Mesothelial cell of epicardium (in vitro differentiated cells): ENCODE measurements at regions not wholly inside any gene's neighbourhood (a gene's known extent, or its start where the extent isn't known, plus 50 kb on each side); places are given as distances from the start of the nearest gene placed in this dataset.

Experiments used
- DNase-seq, 2 experiments: peaks; one replicate each; pipeline ENCODE4 v3.0.0; 2021; ENCODE audit warnings: low spot score in 2 of 2; ENCODE audit not compliant: unreplicated experiment in 2 of 2
- H3K27ac Mint-ChIP-seq: 2 replicates; pipeline ENCODE4 v1.8.0; 2021; ENCODE audit warnings: mixed read lengths
- H3K27me3 Mint-ChIP-seq: 2 replicates; pipeline ENCODE4 v1.8.0; 2021; ENCODE audit warnings: low read depth, mixed read lengths
- H3K36me3 Mint-ChIP-seq: 2 replicates; pipeline ENCODE4 v1.8.0; 2021; ENCODE audit warnings: mixed read lengths
- H3K4me1 Mint-ChIP-seq: 2 replicates; pipeline ENCODE4 v1.8.0; 2021; ENCODE audit warnings: mixed read lengths
- H3K4me3 Mint-ChIP-seq: 2 replicates; pipeline ENCODE4 v1.8.0; 2021; ENCODE audit warnings: mild to moderate bottlenecking, moderate library complexity, mixed read lengths
- H3K9me3 Mint-ChIP-seq: 2 replicates; pipeline ENCODE4 v1.8.0; 2021; ENCODE audit warnings: mixed read lengths
- CTCF ChIP-seq: fragments of 200-600 bp; sonication (generic); IDR thresholded peaks from one replicate; pipeline ENCODE4 v1.5.0; 2021; ENCODE audit warnings: antibody characterized with exemption; ENCODE audit not compliant: unreplicated experiment

- peaks cover 9% of the 10 kb centered on the region for H3K4me1 Mint-ChIP-seq
- no peak for DNase-seq
- no peak overlapping the region for H3K4me3 Mint-ChIP-seq
- no peak overlapping the region for H3K27ac Mint-ChIP-seq
- TF ChIP-seq CTCF: no peak
- peaks cover 25% of the 10 kb centered on the region for H3K9me3 Mint-ChIP-seq
- peaks cover 5% of the 10 kb centered on the region for H3K36me3 Mint-ChIP-seq
- H3K27me3 Mint-ChIP-seq: no peaks in the 10 kb centered on the region
Observed at GRCh38 chr2:7800031-7800430, 881.8 kb upstream of the ID2 start.

- H3K36me3 Mint-ChIP-seq: peaks cover 5% of the 10 kb centered on the region
- H3K27me3 Mint-ChIP-seq: no peaks in the 10 kb centered on the region
- peaks cover 27% of the 10 kb centered on the region for H3K9me3 Mint-ChIP-seq
- H3K4me3 Mint-ChIP-seq: no peak overlapping the region
- H3K27ac Mint-ChIP-seq: no peak overlapping the region
- no peaks in the 10 kb centered on the region for H3K4me1 Mint-ChIP-seq
- no peak for TF ChIP-seq CTCF
- DNase-seq: no peak
Observed at GRCh38 chr2:7801212-7801611, 880.6 kb upstream of the ID2 start.

- Mint-ChIP-seq H3K36me3 (peaks cover 5% of the 10 kb centered on the region), H3K27me3 (no peaks in the 10 kb centered on the region), H3K9me3 (peaks cover 29% of the 10 kb centered on the region), H3K4me1 (no peaks in the 10 kb centered on the region), H3K27ac (no peak overlapping the region), H3K4me3 (no peak overlapping the region)
- TF ChIP-seq CTCF: no peak
- DNase-seq: no peak
Observed at GRCh38 chr2:7803515-7803914, 878.3 kb upstream of the ID2 start.

GRCh38 chr2:7809640-7810039 lies 872.2 kb upstream of the ID2 start:
- Mint-ChIP-seq H3K36me3 (no peaks in the 10 kb centered on the region), H3K27ac (no peak overlapping the region), H3K27me3 (no peaks in the 10 kb centered on the region), H3K4me1 (no peaks in the 10 kb centered on the region), H3K9me3 (peaks cover 6% of the 10 kb centered on the region), H3K4me3 (no peak overlapping the region)
- no peak for TF ChIP-seq CTCF
- no peak for DNase-seq

- Mint-ChIP-seq H3K36me3 (no peaks in the 10 kb centered on the region), H3K27me3 (no peaks in the 10 kb centered on the region), H3K9me3 (peaks cover 8% of the 10 kb centered on the region), H3K27ac (no peak overlapping the region), H3K4me1 (no peaks in the 10 kb centered on the region), H3K4me3 (no peak overlapping the region)
- no peak for TF ChIP-seq CTCF
- DNase-seq: no peak
Observed at GRCh38 chr2:7811073-7811472, 870.8 kb upstream of the ID2 start.
